Suprapubic skin (tissue), 4 donors: ENCODE measurements at regions not wholly inside any gene's neighbourhood (a gene's known extent, or its start where the extent isn't known, plus 50 kb on each side); places are given as distances from the start of the nearest gene placed in this dataset.

Experiments used
- DNase-seq, 2 donors: peaks; one replicate each; pipeline ENCODE4 v3.0.0-alpha.2; 2019; ENCODE audit warnings: low spot score in 2 of 2
- H3K27ac ChIP-seq: fragments of 200-600 bp; sonication (generic); one replicate; pipeline ENCODE4 v1.5.1; 2019
- H3K27me3 ChIP-seq: fragments of 200-600 bp; sonication (generic); one replicate; pipeline ENCODE4 v1.5.1; 2019
- H3K36me3 ChIP-seq: fragments of 200-600 bp; sonication (generic); one replicate; pipeline ENCODE4 v1.5.1; 2019
- H3K4me1 ChIP-seq: fragments of 200-600 bp; sonication (generic); one replicate; pipeline ENCODE4 v1.5.1; 2019
- H3K4me3 ChIP-seq: fragments of 200-600 bp; sonication (generic); one replicate; pipeline ENCODE4 v1.5.1; 2019; ENCODE audit warnings: mild to moderate bottlenecking
- H3K9me3 ChIP-seq: fragments of 200-600 bp; sonication (generic); one replicate; pipeline ENCODE4 v1.5.1; 2019
- EP300 ChIP-seq: sonication (generic); formaldehyde crosslinking; IDR thresholded peaks from one replicate; pipeline ENCODE4 v1.6.1; 2017; ENCODE audit warnings: antibody characterized with exemption
- POLR2A ChIP-seq, 2 donors: fragments of 450-650 bp; IDR thresholded peaks; one replicate each; pipeline ENCODE4 v1.6.1; 2017; ENCODE audit warnings: antibody characterized with exemption in 2 of 2, mild to moderate bottlenecking in 2 of 2, moderate library complexity in 2 of 2
- POLR2AphosphoS5 ChIP-seq, 3 donors: sonication (generic); formaldehyde crosslinking; IDR thresholded peaks; one replicate each; pipeline ENCODE4 v1.6.1; 2017; ENCODE audit warnings: antibody characterized with exemption in 3 of 3
- WGBS: methylation state at CpG from one replicate; pipeline ENCODE4 v1.1.5; 2018; 5-methylcytosine and 5-hydroxymethylcytosine counted together
- TF ChIP-seq, protein P1 (sequence below), 2 donors: fragments of 200-600 bp in 1 of 2; fragments of 450-650 bp in 1 of 2; sonication (generic) in 1 of 2; IDR thresholded peaks; one replicate each; pipeline ENCODE4 v1.5.1; 2016 to 2019; ENCODE audit warnings: antibody characterized with exemption in 2 of 2, mild to moderate bottlenecking in 1 of 2, moderate library complexity in 1 of 2

DNA sequence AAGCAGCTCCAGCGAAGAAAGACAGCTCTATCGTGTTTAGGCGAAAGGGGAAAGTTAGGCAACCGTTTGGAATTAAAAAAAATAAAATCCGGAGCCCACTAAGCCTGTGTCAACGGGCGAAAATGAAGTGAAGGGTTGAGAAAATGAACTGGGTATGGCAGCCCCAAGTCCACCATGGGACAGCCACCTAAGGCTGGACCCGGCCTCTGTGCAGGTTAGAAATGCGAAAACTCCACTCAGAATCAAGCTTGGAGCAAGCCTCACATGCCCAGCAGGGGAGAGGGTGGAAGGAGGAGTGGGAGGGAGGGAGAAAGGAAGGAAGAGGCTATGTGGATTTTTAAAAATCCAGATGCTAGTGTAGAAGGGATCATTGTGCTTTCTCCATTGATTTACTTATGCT lies 101.2 kb downstream of the IRS2 start:
- Histone ChIP-seq H3K36me3 (no peaks in the 10 kb centered on the region), H3K4me1 (peaks cover 11% of the 10 kb centered on the region), H3K9me3 (no peaks in the 10 kb centered on the region), H3K27me3 (peaks cover 20% of the 10 kb centered on the region), H3K27ac (peak overlapping the region; percentile 0), H3K4me3 (no peak overlapping the region)
- no peak for TF ChIP-seq POLR2AphosphoS5 (IDR thresholded peaks at IDR 0.05)
- TF ChIP-seq EP300 = no peak
- no peak for TF ChIP-seq POLR2A (IDR thresholded peaks at IDR 0.05)
- TF ChIP-seq, protein P1, sequence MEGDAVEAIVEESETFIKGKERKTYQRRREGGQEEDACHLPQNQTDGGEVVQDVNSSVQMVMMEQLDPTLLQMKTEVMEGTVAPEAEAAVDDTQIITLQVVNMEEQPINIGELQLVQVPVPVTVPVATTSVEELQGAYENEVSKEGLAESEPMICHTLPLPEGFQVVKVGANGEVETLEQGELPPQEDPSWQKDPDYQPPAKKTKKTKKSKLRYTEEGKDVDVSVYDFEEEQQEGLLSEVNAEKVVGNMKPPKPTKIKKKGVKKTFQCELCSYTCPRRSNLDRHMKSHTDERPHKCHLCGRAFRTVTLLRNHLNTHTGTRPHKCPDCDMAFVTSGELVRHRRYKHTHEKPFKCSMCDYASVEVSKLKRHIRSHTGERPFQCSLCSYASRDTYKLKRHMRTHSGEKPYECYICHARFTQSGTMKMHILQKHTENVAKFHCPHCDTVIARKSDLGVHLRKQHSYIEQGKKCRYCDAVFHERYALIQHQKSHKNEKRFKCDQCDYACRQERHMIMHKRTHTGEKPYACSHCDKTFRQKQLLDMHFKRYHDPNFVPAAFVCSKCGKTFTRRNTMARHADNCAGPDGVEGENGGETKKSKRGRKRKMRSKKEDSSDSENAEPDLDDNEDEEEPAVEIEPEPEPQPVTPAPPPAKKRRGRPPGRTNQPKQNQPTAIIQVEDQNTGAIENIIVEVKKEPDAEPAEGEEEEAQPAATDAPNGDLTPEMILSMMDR (IDR thresholded peaks at IDR 0.05) = no peak
- WGBS = 50% methylated on average over 9 of the region's 9 CpGs
- DNase-seq = no peak

DNA sequence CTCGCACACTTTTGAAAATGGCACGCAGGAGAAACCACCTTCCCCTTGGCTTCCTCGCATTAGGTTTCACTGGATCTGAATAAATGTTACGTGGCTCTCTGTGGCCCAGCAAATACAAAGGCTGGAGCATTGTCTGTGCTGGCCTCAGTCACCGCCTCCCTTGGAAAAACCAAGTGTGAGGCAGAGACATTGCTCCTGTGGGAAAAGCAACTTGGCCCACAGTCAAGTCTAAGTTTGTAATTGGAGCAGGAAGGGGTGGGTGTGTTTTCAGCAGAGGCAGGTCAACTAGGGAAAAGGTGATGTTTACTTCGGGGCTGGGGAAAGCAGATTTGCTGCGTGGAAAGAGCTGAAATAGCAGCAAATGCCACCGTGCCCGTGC lies 101.6 kb downstream of the IRS2 start:
- WGBS = 35% methylated on average over 9 of the region's 9 CpGs
- Histone ChIP-seq H3K4me1 (peaks cover 11% of the 10 kb centered on the region), H3K4me3 (no peak overlapping the region), H3K27ac (peak overlapping the region; percentile 0), H3K9me3 (no peaks in the 10 kb centered on the region), H3K27me3 (peaks cover 17% of the 10 kb centered on the region), H3K36me3 (no peaks in the 10 kb centered on the region)
- DNase-seq = no peak
- TF ChIP-seq POLR2A (IDR thresholded peaks at IDR 0.05) (no peak), EP300 (no peak), POLR2AphosphoS5 (IDR thresholded peaks at IDR 0.05) (no peak)
- TF ChIP-seq, protein P1 (IDR thresholded peaks at IDR 0.05) = no peak

DNA sequence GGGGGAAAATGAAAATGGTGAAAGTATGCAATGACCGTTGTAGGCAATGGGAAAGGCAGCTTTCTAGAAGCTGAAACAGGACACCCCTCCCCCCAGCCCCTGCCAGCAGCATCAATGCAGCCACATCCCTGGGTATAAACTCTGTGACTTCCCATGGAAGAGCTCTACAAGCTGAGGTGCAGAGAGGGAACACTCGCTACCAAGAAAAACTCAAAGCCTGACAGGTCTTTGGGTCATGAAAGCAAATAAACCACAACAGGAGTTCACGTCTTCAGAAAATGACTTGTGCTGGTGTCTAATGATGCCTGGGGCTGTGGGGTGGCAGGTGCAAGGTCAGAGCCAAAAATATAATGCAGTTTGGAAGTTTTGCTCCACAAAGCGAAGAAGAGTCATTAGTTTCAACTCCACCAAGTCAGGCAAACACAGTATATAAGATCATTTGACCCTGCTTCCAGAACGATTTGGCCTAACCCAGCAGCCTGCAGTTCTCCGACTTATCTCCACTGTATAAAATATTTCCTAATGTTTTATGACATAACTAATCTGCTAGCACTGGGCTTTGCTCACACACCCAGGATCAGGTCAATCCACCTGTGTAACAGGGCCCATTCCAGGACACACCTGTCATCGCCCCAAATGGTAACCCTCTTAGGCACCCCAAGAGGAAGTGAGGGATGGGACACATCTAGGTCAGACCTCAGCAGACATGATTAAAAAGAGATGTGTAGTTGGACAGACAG lies 102.1 kb downstream of the IRS2 start:
- 75% methylated on average over 7 of the region's 7 CpGs for WGBS
- Histone ChIP-seq H3K36me3 (no peaks in the 10 kb centered on the region), H3K4me1 (peaks cover 11% of the 10 kb centered on the region), H3K4me3 (no peak overlapping the region), H3K27me3 (peaks cover 15% of the 10 kb centered on the region), H3K27ac (peak overlapping the region; percentile 0), H3K9me3 (no peaks in the 10 kb centered on the region)
- TF ChIP-seq POLR2AphosphoS5 (IDR thresholded peaks at IDR 0.05) = no peak
- TF ChIP-seq EP300 = no peak
- no peak for TF ChIP-seq POLR2A (IDR thresholded peaks at IDR 0.05)
- TF ChIP-seq, protein P1 (IDR thresholded peaks at IDR 0.05) = no peak
- DNase-seq = no peak

DNA sequence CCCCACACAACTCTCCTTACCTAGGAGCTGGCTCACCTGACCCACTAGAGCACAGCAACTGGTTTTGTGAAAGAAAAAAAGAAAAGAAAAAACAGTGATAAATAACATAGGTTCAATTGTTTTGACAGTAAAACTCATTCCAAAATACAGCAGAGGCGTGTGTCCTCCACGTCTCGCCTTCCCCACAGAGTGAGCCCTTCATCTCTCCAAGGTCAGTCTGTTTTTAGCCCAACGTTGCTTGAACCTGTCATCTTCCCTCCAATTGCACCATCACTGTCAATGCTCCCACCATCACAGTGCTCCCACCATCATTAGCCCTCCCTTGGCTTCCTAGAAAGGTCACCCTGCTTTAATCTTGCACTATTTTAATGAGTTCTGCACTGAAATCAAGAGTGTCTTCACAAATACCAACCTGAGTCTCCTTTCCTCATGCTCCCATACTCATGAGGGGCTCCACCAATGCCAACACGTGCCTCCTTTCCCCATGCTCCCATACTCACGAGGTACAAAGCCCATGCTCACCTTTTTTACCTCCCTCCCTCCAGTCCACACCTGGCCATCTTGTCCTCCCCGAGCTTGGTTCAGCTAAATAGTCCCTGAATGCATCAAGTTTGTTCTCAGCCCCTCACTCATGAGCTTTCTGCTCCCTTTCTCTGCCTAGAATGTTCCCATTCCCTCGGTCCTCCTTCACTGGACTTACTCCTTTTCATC lies 103.7 kb downstream of the IRS2 start:
- WGBS = 88% methylated on average over 8 of the region's 8 CpGs

DNA sequence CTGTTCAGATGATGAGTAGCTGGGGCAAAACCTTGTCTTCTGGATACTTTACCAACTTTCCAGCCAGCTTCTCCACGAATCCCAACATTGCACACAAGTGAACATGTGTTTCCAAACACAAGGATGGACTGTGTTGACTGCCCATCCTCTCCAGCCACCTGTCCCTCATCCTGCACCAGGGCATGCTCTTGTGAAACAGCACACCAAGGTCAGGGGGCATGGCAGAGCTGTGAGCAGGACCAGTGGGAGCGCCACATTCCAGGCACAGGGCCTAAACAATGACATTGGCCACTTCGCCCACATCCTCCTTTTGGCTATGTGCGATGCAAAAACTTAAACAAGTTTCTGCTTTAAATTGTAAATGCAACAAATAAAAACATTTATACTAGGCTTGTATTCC lies 105.5 kb downstream of the IRS2 start:
- WGBS = 78% methylated on average over 4 of the region's 4 CpGs
- no peak overlapping the region for H3K27ac ChIP-seq
- H3K9me3 ChIP-seq = no peaks in the 10 kb centered on the region
- peaks cover 11% of the 10 kb centered on the region for H3K4me1 ChIP-seq
- peaks cover 15% of the 10 kb centered on the region for H3K27me3 ChIP-seq
- no peak for DNase-seq
- H3K4me3 ChIP-seq = no peak overlapping the region
- TF ChIP-seq, protein P1 (IDR thresholded peaks at IDR 0.05) = no peak
- TF ChIP-seq POLR2A (IDR thresholded peaks at IDR 0.05) = no peak
- no peak for TF ChIP-seq POLR2AphosphoS5 (IDR thresholded peaks at IDR 0.05)
- no peak for TF ChIP-seq EP300
- no peaks in the 10 kb centered on the region for H3K36me3 ChIP-seq

More for the DNA sequence above, 103.7 kb downstream of the IRS2 start:
- TF ChIP-seq, protein P1 (IDR thresholded peaks at IDR 0.05) = no peak
- TF ChIP-seq POLR2A (IDR thresholded peaks at IDR 0.05) (no peak), EP300 (no peak), POLR2AphosphoS5 (IDR thresholded peaks at IDR 0.05) (no peak)
- H3K9me3 ChIP-seq = no peaks in the 10 kb centered on the region
- DNase-seq = no peak
- no peak overlapping the region for H3K27ac ChIP-seq
- H3K27me3 ChIP-seq = peaks cover 15% of the 10 kb centered on the region
- H3K4me3 ChIP-seq = no peak overlapping the region
- H3K4me1 ChIP-seq = peaks cover 11% of the 10 kb centered on the region
- H3K36me3 ChIP-seq = no peaks in the 10 kb centered on the region
